ENCODE measurements at regions not wholly inside any gene's neighbourhood (a gene's known extent, or its start where the extent isn't known, plus 50 kb on each side); places are given as distances from the start of the nearest gene placed in this dataset.
"Not testable (repeated sequence)": the region's sequence is repeated elsewhere in the genome, so short reads cannot be mapped to it uniquely, and the experiment has no call there.

DNA sequence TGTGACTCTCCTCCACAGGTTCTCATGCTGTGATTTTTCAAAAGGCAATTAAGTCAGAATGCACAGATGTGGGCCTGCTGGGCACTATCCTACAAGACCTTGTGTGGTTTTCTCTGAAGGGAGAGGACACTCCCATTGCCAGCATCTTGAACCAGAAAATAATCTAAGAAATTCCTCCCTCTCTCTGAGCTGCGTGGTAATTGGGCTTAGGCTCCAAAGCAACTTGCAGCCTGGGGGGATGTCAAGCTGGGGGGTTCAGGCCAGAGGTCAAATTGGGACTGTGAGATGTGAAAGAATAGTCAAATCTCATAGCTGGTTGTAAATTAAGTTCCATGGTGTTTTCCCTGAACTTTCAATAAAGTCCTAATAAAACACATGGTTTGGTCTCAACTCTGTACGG, 350.6 kb upstream of the SLC7A11 start:
- Histone ChIP-seq H3K36me3 (ENCODE audit: low read depth) (no peaks in the 10 kb centered on the region), H3K9me3 (ENCODE audit: low read depth) (no peaks in the 10 kb centered on the region), H3K27me3 (replicated peaks; ENCODE audit: insufficient read depth) (no peaks in the 10 kb centered on the region), H3K9ac (no peak overlapping the region), H3K4me3 (no peak overlapping the region), H3K79me2 (ENCODE audit: insufficient read depth) (no peaks in the 10 kb centered on the region), H3K9me2 (ENCODE audit: insufficient read depth) (no peaks in the 10 kb centered on the region), H3K4me1 (ENCODE audit: insufficient read depth) (no peaks in the 10 kb centered on the region), H3F3A (ENCODE audit: insufficient read depth) (no peaks in the 10 kb centered on the region), H4K20me1 (ENCODE audit: insufficient read depth) (no peaks in the 10 kb centered on the region), H2AFZ (no peak overlapping the region), H3K4me2 (ENCODE audit: unreplicated experiment) (no peak overlapping the region), H3K27ac (no peak overlapping the region)
- TF ChIP-seq EZH2phosphoT487 (IDR thresholded peaks at IDR 0.05; ENCODE audit: insufficient read depth, low read depth) (no peak), EZH2 (IDR thresholded peaks at IDR 0.05; ENCODE audit: insufficient read depth, poor library complexity, severe bottlenecking) (no peak)
- DNase-seq: no peak
- 37 to 46% methylated on average over 2 of the region's 2 CpGs for WGBS, 2 experiments (ENCODE audit: low coverage in 1 of 2, low lambda C conversion rate in 2 of 2, missing lambda C conversion rate in 2 of 2)
- in situ Hi-C loops (cut with MboI): no loop called here

DNA sequence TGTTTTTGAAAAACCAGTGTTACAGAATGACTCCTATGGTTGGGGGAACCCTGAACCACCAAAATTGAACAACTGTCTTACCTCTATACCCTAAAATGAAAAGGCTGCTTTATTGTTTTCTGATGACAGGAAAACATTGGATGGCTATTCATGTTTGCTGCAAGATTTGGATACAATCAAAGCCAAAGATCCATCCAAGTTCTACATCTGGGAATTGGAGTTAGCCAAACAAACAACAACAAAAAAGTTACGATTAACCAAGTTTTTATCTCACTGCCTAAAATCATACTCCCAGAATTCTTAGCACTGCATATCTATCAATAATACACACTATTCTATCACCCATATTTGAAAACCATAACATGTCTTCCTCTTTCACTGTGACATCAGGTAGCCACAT, 349.7 kb upstream of the SLC7A11 start:
- Histone ChIP-seq H3K9ac (no peak overlapping the region), H3K9me3 (ENCODE audit: low read depth) (no peaks in the 10 kb centered on the region), H3K9me2 (ENCODE audit: insufficient read depth) (no peaks in the 10 kb centered on the region), H2AFZ (no peak overlapping the region), H3F3A (ENCODE audit: insufficient read depth) (no peaks in the 10 kb centered on the region), H3K4me3 (no peak overlapping the region), H3K4me2 (ENCODE audit: unreplicated experiment) (no peak overlapping the region), H3K27ac (no peak overlapping the region), H3K79me2 (ENCODE audit: insufficient read depth) (no peaks in the 10 kb centered on the region), H3K36me3 (ENCODE audit: low read depth) (no peaks in the 10 kb centered on the region), H3K4me1 (ENCODE audit: insufficient read depth) (no peaks in the 10 kb centered on the region), H3K27me3 (replicated peaks; ENCODE audit: insufficient read depth) (no peaks in the 10 kb centered on the region), H4K20me1 (ENCODE audit: insufficient read depth) (no peaks in the 10 kb centered on the region)
- in situ Hi-C loops (cut with MboI): no loop called here
- TF ChIP-seq EZH2 (IDR thresholded peaks at IDR 0.05; ENCODE audit: insufficient read depth, poor library complexity, severe bottlenecking) (no peak), EZH2phosphoT487 (IDR thresholded peaks at IDR 0.05; ENCODE audit: insufficient read depth, low read depth) (no peak)
- DNase-seq: no peak
- 0% methylated on average over 1 of the region's 1 CpG for WGBS, 2 experiments (ENCODE audit: low coverage in 1 of 2, low lambda C conversion rate in 2 of 2, missing lambda C conversion rate in 2 of 2)

GRCh38 chr4:138588501-138588900, 346.4 kb upstream of the SLC7A11 start:
- in situ Hi-C loops (cut with MboI): no loop called here
- Histone ChIP-seq H3K79me2 (ENCODE audit: insufficient read depth) (no peaks in the 10 kb centered on the region), H3K4me1 (ENCODE audit: insufficient read depth) (no peaks in the 10 kb centered on the region), H3K9me2 (ENCODE audit: insufficient read depth) (no peaks in the 10 kb centered on the region), H3K9ac (no peak overlapping the region), H3K4me3 (no peak overlapping the region), H3K9me3 (ENCODE audit: low read depth) (no peaks in the 10 kb centered on the region), H3K4me2 (ENCODE audit: unreplicated experiment) (no peak overlapping the region), H2AFZ (no peak overlapping the region), H4K20me1 (ENCODE audit: insufficient read depth) (no peaks in the 10 kb centered on the region), H3K27me3 (replicated peaks; ENCODE audit: insufficient read depth) (no peaks in the 10 kb centered on the region), H3F3A (ENCODE audit: insufficient read depth) (no peaks in the 10 kb centered on the region), H3K27ac (no peak overlapping the region), H3K36me3 (ENCODE audit: low read depth) (no peaks in the 10 kb centered on the region)
- no peak for TF ChIP-seq EZH2 (IDR thresholded peaks at IDR 0.05; ENCODE audit: insufficient read depth, poor library complexity, severe bottlenecking)
- TF ChIP-seq EZH2phosphoT487 (IDR thresholded peaks at IDR 0.05; ENCODE audit: insufficient read depth, low read depth): no peak
- peak; percentile 12 for DNase-seq

DNA sequence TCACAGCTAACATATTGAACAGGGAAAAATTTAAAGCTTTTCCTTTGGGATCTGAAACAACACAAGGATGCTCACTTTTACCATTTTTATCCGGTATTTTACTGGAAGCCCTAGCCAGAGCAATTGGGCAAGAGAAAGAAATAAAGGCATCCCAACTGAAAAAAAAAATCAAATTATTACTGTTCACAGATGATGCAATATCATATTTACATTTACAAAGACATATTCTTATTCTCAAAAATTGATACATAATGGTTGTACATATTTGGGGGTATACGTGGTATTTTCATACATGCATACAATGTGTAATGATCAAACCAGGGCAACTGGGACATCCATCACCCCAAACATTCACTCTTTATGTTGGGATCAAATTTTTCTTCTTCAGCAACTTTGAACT, 337.0 kb upstream of the SLC7A11 start:
- Histone ChIP-seq H3K9me2 (ENCODE audit: insufficient read depth) (no peaks in the 10 kb centered on the region), H4K20me1 (ENCODE audit: insufficient read depth) (no peaks in the 10 kb centered on the region), H3K27ac (no peak overlapping the region), H3K79me2 (ENCODE audit: insufficient read depth) (no peaks in the 10 kb centered on the region), H3K4me2 (ENCODE audit: unreplicated experiment) (no peak overlapping the region), H3K36me3 (ENCODE audit: low read depth) (no peaks in the 10 kb centered on the region), H3K4me1 (ENCODE audit: insufficient read depth) (no peaks in the 10 kb centered on the region), H3K27me3 (replicated peaks; ENCODE audit: insufficient read depth) (no peaks in the 10 kb centered on the region; the same call in 1 of the 2 replicates), H3K9ac (no peak overlapping the region), H3F3A (ENCODE audit: insufficient read depth) (no peaks in the 10 kb centered on the region), H3K9me3 (ENCODE audit: low read depth) (peaks cover 3% of the 10 kb centered on the region), H3K4me3 (no peak overlapping the region), H2AFZ (no peak overlapping the region)
- no peak for TF ChIP-seq EZH2 (IDR thresholded peaks at IDR 0.05; ENCODE audit: insufficient read depth, poor library complexity, severe bottlenecking)
- no peak for TF ChIP-seq EZH2phosphoT487 (IDR thresholded peaks at IDR 0.05; ENCODE audit: insufficient read depth, low read depth)
- WGBS, 2 experiments (ENCODE audit: low coverage in 1 of 2, low lambda C conversion rate in 2 of 2, missing lambda C conversion rate in 2 of 2): 65 to 79% methylated on average over 2 of the region's 2 CpGs
- in situ Hi-C loops (cut with MboI): no loop called here
- DNase-seq: no peak

DNA sequence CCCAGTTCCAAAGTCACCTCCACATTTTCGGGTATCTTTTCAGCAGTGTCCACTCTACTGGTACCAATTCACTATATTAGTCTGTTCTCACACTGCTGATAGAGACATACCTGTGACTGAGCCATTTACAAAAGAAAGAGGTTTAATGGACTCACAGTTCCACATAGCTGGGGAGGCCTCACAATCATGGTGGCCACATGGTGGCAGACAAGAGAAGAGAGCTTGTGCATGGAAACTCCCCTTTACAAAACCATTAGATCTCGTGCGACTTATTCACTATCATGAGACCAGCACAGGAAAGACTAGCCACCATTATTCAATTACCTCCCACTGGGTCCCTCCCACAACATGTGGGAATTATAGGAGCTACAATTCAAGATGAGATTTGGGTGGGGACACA, 335.7 kb upstream of the SLC7A11 start:
- H3K9me3 ChIP-seq (ENCODE audit: low read depth); H3K27ac ChIP-seq; H3F3A ChIP-seq (ENCODE audit: insufficient read depth); H3K36me3 ChIP-seq (ENCODE audit: low read depth); H3K9me2 ChIP-seq (ENCODE audit: insufficient read depth); H3K79me2 ChIP-seq (ENCODE audit: insufficient read depth); H4K20me1 ChIP-seq (ENCODE audit: insufficient read depth); H3K27me3 ChIP-seq (replicated peaks; ENCODE audit: insufficient read depth); H3K4me3 ChIP-seq; DNase-seq; H3K4me1 ChIP-seq (ENCODE audit: insufficient read depth); in situ Hi-C loops (cut with MboI); H3K9ac ChIP-seq; H3K4me2 ChIP-seq (ENCODE audit: unreplicated experiment); H2AFZ ChIP-seq: not testable (repeated sequence)
- 45 to 47% methylated on average over 3 of the region's 3 CpGs for WGBS, 2 experiments (ENCODE audit: low coverage in 1 of 2, low lambda C conversion rate in 2 of 2, missing lambda C conversion rate in 2 of 2)

All from GM23248 (cell line).